ENCODE measurements at regions not wholly inside any gene's neighbourhood (a gene's known extent, or its start where the extent isn't known, plus 50 kb on each side); places are given as distances from the start of the nearest gene placed in this dataset.

GRCh38 chr7:81213394-81213793 lies 294.5 kb upstream of the SEMA3C start:
- TF ChIP-seq EZH2 (IDR thresholded peaks at IDR 0.05; ENCODE audit: borderline replicate concordance, low read length) (no peak), CTCF (IDR thresholded peaks at IDR 0.05; ENCODE audit: low read length) (no peak)

Measured in OCI-LY1 (cell line).